Hepatocyte (in vitro differentiated cells): ENCODE measurements at regions not wholly inside any gene's neighbourhood (a gene's known extent, or its start where the extent isn't known, plus 50 kb on each side); places are given as distances from the start of the nearest gene placed in this dataset.

Experiments
- EZH2 ChIP-seq: fragments of 200-600 bp; sonication (generic); IDR thresholded peaks from 2 replicates; pipeline ENCODE4 v1.6.1; 2016; ENCODE audit warnings: antibody characterized with exemption, mild to moderate bottlenecking, borderline replicate concordance
- EZH2phosphoT487 ChIP-seq: fragments of 200-600 bp; sonication (generic); IDR thresholded peaks from one replicate; pipeline ENCODE4 v1.6.1; 2018; ENCODE audit warnings: antibody characterized with exemption, mild to moderate bottlenecking, low read depth, moderate library complexity; ENCODE audit not compliant: unreplicated experiment, severe bottlenecking
- TF ChIP-seq, protein P1 (sequence below): fragments of 200-600 bp; sonication (generic); IDR thresholded peaks from 2 replicates; pipeline ENCODE4 v1.5.1; 2016; ENCODE audit warnings: antibody characterized with exemption, mild to moderate bottlenecking; ENCODE audit not compliant: poor library complexity

DNA sequence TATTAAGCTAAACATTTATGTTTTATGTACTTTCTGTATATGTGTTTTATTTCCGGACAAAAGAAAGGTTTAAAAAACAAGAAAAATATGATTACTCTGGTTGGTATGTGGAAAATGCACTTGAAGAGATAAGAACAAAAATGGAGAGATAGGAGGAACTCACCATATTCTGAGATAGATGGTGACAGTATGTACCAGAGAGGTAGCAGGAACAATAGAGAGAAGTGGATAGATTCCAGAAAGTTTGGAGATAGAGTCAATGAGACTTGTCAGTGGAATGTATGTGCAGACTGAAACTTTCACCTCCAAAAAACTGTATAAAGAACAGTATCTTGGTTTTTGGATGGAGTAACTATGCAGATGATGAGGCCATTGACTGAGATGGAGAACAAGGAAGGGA is 105.6 kb upstream of the FSHR start:
- TF ChIP-seq, protein P1, sequence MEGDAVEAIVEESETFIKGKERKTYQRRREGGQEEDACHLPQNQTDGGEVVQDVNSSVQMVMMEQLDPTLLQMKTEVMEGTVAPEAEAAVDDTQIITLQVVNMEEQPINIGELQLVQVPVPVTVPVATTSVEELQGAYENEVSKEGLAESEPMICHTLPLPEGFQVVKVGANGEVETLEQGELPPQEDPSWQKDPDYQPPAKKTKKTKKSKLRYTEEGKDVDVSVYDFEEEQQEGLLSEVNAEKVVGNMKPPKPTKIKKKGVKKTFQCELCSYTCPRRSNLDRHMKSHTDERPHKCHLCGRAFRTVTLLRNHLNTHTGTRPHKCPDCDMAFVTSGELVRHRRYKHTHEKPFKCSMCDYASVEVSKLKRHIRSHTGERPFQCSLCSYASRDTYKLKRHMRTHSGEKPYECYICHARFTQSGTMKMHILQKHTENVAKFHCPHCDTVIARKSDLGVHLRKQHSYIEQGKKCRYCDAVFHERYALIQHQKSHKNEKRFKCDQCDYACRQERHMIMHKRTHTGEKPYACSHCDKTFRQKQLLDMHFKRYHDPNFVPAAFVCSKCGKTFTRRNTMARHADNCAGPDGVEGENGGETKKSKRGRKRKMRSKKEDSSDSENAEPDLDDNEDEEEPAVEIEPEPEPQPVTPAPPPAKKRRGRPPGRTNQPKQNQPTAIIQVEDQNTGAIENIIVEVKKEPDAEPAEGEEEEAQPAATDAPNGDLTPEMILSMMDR = no peak
- TF ChIP-seq EZH2 (no peak), EZH2phosphoT487 (no peak)
